ENCODE measurements at regions not wholly inside any gene's neighbourhood (a gene's known extent, or its start where the extent isn't known, plus 50 kb on each side); places are given as distances from the start of the nearest gene placed in this dataset.

- DNase-seq (ENCODE audit: low read depth), result no peak
- H3K4me3 ChIP-seq (ENCODE audit: low read depth, low read length), result no peak overlapping the region
- TF ChIP-seq POLR2A (IDR thresholded peaks at IDR 0.05; ENCODE audit: extremely low read depth, insufficient read length) (no peak), MAX (IDR thresholded peaks at IDR 0.05; ENCODE audit: low read depth, low read length) (no peak), MYC (IDR thresholded peaks at IDR 0.05; ENCODE audit: low read depth, low read length) (no peak)
- TF ChIP-seq, protein P1, sequence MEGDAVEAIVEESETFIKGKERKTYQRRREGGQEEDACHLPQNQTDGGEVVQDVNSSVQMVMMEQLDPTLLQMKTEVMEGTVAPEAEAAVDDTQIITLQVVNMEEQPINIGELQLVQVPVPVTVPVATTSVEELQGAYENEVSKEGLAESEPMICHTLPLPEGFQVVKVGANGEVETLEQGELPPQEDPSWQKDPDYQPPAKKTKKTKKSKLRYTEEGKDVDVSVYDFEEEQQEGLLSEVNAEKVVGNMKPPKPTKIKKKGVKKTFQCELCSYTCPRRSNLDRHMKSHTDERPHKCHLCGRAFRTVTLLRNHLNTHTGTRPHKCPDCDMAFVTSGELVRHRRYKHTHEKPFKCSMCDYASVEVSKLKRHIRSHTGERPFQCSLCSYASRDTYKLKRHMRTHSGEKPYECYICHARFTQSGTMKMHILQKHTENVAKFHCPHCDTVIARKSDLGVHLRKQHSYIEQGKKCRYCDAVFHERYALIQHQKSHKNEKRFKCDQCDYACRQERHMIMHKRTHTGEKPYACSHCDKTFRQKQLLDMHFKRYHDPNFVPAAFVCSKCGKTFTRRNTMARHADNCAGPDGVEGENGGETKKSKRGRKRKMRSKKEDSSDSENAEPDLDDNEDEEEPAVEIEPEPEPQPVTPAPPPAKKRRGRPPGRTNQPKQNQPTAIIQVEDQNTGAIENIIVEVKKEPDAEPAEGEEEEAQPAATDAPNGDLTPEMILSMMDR (IDR thresholded peaks at IDR 0.05; ENCODE audit: low read depth, low read length), result no peak
These were observed 291.6 kb downstream of the CMPK2 start for GRCh38 chr2:6574121-6574520.

DNA sequence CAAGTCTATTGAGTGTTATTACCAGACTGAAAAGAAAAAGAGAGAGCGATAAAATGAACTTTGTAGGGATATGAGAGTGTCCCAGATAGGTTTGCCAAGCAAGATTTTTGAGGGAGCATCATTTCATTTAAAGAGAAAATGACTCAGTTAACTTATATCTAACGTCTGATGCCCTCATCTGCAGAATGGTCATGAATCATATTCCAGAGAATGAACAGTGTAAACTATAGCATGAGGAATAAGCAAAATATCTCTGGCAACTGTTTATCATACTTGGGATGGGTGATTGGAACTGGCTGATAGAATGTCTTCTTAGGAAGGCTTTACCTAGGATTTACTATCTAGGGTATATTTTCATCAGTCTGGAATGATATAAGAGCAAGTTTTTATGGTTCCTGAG is 289.4 kb downstream of the CMPK2 start:
- DNase-seq (ENCODE audit: low read depth), result no peak
- no peak overlapping the region for H3K4me3 ChIP-seq (ENCODE audit: low read depth, low read length)

DNA sequence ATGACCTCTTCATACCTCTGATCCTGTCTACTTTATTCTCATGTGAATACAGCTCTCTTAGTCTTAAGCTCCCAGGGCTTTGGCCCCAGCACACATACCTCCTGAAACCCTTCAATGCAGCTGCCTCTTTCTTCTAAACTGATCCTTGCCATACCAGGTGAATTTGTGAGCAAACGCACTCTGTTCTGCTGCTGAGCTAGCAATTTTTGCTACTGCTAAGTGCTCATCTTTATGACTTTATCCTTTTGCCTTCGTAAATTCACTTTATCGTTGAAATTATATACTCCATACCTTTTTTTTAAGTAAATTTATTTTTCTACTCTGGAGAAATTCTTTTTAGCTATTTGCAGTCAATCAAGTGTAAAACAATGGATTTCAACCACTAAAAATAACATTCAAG is 287.7 kb downstream of the CMPK2 start:
- TF ChIP-seq, protein P1 (IDR thresholded peaks at IDR 0.05; ENCODE audit: low read depth, low read length), result no peak
- TF ChIP-seq MAX (IDR thresholded peaks at IDR 0.05; ENCODE audit: low read depth, low read length) (no peak), MYC (IDR thresholded peaks at IDR 0.05; ENCODE audit: low read depth, low read length) (no peak)
- DNase-seq (ENCODE audit: low read depth), result no peak
- H3K4me3 ChIP-seq (ENCODE audit: low read depth, low read length), result no peak overlapping the region

More for the DNA sequence above, 289.4 kb downstream of the CMPK2 start:
- TF ChIP-seq POLR2A (IDR thresholded peaks at IDR 0.05; ENCODE audit: extremely low read depth, insufficient read length) (no peak), MYC (IDR thresholded peaks at IDR 0.05; ENCODE audit: low read depth, low read length) (no peak)
- TF ChIP-seq, protein P1 (IDR thresholded peaks at IDR 0.05; ENCODE audit: low read depth, low read length), result no peak

GRCh38 chr2:6578416-6578815 is 287.3 kb downstream of the CMPK2 start:
- TF ChIP-seq MYC (IDR thresholded peaks at IDR 0.05; ENCODE audit: low read depth, low read length) (no peak), MAX (IDR thresholded peaks at IDR 0.05; ENCODE audit: low read depth, low read length) (no peak), POLR2A (IDR thresholded peaks at IDR 0.05; ENCODE audit: extremely low read depth, insufficient read length) (no peak)
- TF ChIP-seq, protein P1 (IDR thresholded peaks at IDR 0.05; ENCODE audit: low read depth, low read length), result no peak
- no peak for DNase-seq (ENCODE audit: low read depth)
- no peak overlapping the region for H3K4me3 ChIP-seq (ENCODE audit: low read depth, low read length)

DNA sequence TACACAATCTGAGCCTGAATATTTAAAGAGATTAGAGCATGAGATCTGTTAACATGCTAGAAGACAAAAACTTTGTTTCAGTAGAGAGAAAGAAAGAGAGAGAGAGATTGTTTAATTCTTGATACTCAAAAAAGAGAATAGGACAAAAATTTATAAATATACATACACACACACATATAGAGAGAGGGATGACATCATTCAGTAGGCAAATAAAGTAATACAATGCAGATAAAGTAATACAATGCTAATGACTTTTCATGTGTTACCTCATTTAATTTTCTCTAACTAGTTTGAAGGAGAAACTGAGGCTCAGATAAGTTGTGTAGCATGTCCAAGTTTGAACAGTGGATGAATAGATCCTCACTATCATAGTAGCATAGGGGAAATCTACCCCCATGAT is 286.4 kb downstream of the CMPK2 start:
- DNase-seq (ENCODE audit: low read depth), result no peak
- TF ChIP-seq, protein P1 (IDR thresholded peaks at IDR 0.05; ENCODE audit: low read depth, low read length), result no peak
- TF ChIP-seq MYC (IDR thresholded peaks at IDR 0.05; ENCODE audit: low read depth, low read length), result no peak
- TF ChIP-seq POLR2A (IDR thresholded peaks at IDR 0.05; ENCODE audit: extremely low read depth, insufficient read length), result no peak
- TF ChIP-seq MAX (IDR thresholded peaks at IDR 0.05; ENCODE audit: low read depth, low read length), result no peak
- H3K4me3 ChIP-seq (ENCODE audit: low read depth, low read length), result no peak overlapping the region

DNA sequence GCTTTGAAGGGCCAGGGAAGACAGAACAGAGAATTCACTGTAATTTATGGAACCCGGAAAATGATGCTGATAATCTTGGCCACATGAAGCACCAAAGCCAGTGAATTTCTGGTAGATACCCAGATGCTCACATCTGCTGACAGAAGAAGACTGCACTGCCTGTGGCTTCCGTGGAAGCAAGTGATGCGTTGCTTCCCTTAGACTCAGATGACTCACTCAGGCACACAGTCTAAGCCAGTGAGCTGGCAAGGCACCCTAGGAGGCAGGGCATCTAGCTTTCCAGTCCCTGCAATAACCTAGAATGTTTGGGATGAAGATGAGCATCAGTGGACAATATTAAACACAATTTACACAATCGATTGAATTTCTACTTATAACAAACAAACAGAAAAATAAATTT is 284.7 kb downstream of the CMPK2 start:
- TF ChIP-seq, protein P1 (IDR thresholded peaks at IDR 0.05; ENCODE audit: low read depth, low read length), result no peak
- TF ChIP-seq POLR2A (IDR thresholded peaks at IDR 0.05; ENCODE audit: extremely low read depth, insufficient read length) (no peak), MAX (IDR thresholded peaks at IDR 0.05; ENCODE audit: low read depth, low read length) (no peak), MYC (IDR thresholded peaks at IDR 0.05; ENCODE audit: low read depth, low read length) (no peak)
- DNase-seq (ENCODE audit: low read depth), result no peak
- H3K4me3 ChIP-seq (ENCODE audit: low read depth, low read length), result no peak overlapping the region
